KMS-11 (cell line): ENCODE measurements at regions not wholly inside any gene's neighbourhood (a gene's known extent, or its start where the extent isn't known, plus 50 kb on each side); places are given as distances from the start of the nearest gene placed in this dataset.

Experiments used
- H2AFZ ChIP-seq: fragments of 200-600 bp; sonication (generic); 2 replicates; pipeline ENCODE4 v1.6.1; 2016; ENCODE audit warnings: antibody characterized with exemption, mixed run types, low read depth
- H3K27ac ChIP-seq: fragments of 200-600 bp; sonication (generic); 2 replicates; pipeline ENCODE4 v1.6.1; 2016; ENCODE audit warnings: mild to moderate bottlenecking, mixed run types
- H3K27me3 ChIP-seq: fragments of 200-600 bp; sonication (generic); 2 replicates; pipeline ENCODE4 v1.6.1; 2017; ENCODE audit warnings: mild to moderate bottlenecking, low read depth, mixed run types, moderate library complexity; ENCODE audit not compliant: insufficient read depth
- H3K36me3 ChIP-seq: fragments of 200-600 bp; sonication (generic); 2 replicates; pipeline ENCODE4 v1.6.1; 2017; ENCODE audit warnings: mild to moderate bottlenecking, mixed run types; ENCODE audit not compliant: insufficient read depth
- H3K4me1 ChIP-seq: fragments of 200-600 bp; sonication (generic); 2 replicates; pipeline ENCODE4 v1.6.1; 2016; ENCODE audit warnings: mild to moderate bottlenecking, low read depth, mixed run types; ENCODE audit not compliant: poor library complexity, severe bottlenecking
- H3K4me2 ChIP-seq: fragments of 200-600 bp; sonication (generic); 2 replicates; pipeline ENCODE4 v1.7.0; 2016; ENCODE audit warnings: mild to moderate bottlenecking, mixed run types
- H3K4me3 ChIP-seq: fragments of 200-600 bp; sonication (generic); IDR thresholded peaks from 2 replicates; pipeline ENCODE4 v1.6.1; 2017; ENCODE audit warnings: low read depth, low read length, mixed read lengths; ENCODE audit not compliant: insufficient read depth
- H3K79me2 ChIP-seq: fragments of 200-600 bp; sonication (generic); 2 replicates; pipeline ENCODE4 v1.6.1; 2016; ENCODE audit warnings: low read depth, mixed run types; ENCODE audit not compliant: insufficient read depth
- H3K9ac ChIP-seq: fragments of 200-600 bp; sonication (generic); 2 replicates; pipeline ENCODE4 v1.6.1; 2016; ENCODE audit warnings: mild to moderate bottlenecking, mixed run types
- H4K20me1 ChIP-seq: fragments of 200-600 bp; sonication (generic); 2 replicates; pipeline ENCODE4 v1.6.1; 2016; ENCODE audit warnings: mild to moderate bottlenecking, mixed run types; ENCODE audit not compliant: insufficient read depth
- TF ChIP-seq, protein P1 (sequence below): fragments of 200-600 bp; sonication (generic); conservative IDR thresholded peaks from 2 replicates; pipeline ENCODE4 v1.6.1; 2017; ENCODE audit warnings: low read depth, mild to moderate bottlenecking, antibody characterized with exemption, low read length, moderate library complexity, mixed read lengths

DNA sequence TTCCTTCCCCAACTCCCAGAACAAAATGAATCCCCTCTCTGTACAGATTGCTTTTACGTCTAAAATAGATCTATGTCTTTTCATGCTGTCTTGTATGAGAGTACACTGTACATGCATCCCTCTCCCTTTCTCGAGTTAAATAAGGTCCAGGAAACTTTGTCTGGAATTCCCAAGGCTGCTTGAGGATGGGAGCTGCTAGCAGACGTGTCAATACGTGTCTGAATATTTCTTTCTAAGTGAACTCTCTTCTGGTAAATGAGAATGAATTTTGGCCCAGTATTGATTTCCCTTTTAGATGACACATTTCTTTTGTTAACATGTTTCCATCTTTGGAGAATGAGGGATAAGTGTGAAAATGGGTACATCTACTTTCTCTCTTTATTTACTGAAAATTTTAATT is 59.6 kb upstream of the GAS1 start:
- H3K27ac ChIP-seq, result no peak overlapping the region
- TF ChIP-seq, protein P1, sequence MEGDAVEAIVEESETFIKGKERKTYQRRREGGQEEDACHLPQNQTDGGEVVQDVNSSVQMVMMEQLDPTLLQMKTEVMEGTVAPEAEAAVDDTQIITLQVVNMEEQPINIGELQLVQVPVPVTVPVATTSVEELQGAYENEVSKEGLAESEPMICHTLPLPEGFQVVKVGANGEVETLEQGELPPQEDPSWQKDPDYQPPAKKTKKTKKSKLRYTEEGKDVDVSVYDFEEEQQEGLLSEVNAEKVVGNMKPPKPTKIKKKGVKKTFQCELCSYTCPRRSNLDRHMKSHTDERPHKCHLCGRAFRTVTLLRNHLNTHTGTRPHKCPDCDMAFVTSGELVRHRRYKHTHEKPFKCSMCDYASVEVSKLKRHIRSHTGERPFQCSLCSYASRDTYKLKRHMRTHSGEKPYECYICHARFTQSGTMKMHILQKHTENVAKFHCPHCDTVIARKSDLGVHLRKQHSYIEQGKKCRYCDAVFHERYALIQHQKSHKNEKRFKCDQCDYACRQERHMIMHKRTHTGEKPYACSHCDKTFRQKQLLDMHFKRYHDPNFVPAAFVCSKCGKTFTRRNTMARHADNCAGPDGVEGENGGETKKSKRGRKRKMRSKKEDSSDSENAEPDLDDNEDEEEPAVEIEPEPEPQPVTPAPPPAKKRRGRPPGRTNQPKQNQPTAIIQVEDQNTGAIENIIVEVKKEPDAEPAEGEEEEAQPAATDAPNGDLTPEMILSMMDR, result no peak
- H3K27me3 ChIP-seq, result no peaks in the 10 kb centered on the region
- no peaks in the 10 kb centered on the region for H4K20me1 ChIP-seq
- no peak overlapping the region for H2AFZ ChIP-seq
- no peak overlapping the region for H3K4me2 ChIP-seq
- H3K4me3 ChIP-seq, result no peak overlapping the region
- H3K36me3 ChIP-seq, result no peaks in the 10 kb centered on the region
- H3K79me2 ChIP-seq, result no peaks in the 10 kb centered on the region
- no peak overlapping the region for H3K9ac ChIP-seq
- H3K4me1 ChIP-seq, result no peaks in the 10 kb centered on the region

DNA sequence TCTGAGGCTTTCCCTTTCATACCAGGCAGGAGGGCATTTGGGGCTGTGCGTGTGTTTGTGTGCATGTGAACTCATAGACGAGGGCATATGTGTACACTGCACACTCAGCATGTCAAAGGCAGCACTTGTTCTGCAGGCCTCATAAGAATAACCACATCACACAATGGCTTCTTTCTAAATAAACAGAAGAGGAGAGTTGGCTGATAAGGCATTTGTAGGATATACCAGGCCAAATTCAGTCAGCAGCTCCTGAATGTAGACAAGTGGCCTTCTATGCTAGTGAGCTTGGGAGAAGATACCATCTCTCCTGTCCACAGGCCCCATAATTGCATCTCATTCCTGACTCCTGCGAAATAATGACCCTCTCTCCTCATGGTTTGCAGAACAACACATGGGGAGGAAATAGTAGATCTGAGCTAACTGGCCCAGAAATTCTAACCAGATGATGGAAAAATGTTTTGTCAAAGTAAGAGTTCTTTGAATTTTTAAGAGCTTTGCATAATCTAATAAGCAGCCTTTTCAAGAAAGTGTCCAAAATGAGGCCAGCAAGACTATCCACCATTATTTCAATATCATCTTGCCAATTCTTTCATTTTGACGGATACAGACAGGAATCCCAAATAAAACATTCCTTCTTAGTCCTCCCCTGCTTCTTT is 60.5 kb upstream of the GAS1 start:
- Histone ChIP-seq H3K36me3 (no peaks in the 10 kb centered on the region), H3K27ac (no peak overlapping the region), H3K27me3 (no peaks in the 10 kb centered on the region), H3K79me2 (no peaks in the 10 kb centered on the region), H3K4me3 (no peak overlapping the region), H4K20me1 (no peaks in the 10 kb centered on the region), H2AFZ (no peak overlapping the region), H3K9ac (no peak overlapping the region), H3K4me2 (no peak overlapping the region), H3K4me1 (no peaks in the 10 kb centered on the region)
- TF ChIP-seq, protein P1, result no peak

DNA sequence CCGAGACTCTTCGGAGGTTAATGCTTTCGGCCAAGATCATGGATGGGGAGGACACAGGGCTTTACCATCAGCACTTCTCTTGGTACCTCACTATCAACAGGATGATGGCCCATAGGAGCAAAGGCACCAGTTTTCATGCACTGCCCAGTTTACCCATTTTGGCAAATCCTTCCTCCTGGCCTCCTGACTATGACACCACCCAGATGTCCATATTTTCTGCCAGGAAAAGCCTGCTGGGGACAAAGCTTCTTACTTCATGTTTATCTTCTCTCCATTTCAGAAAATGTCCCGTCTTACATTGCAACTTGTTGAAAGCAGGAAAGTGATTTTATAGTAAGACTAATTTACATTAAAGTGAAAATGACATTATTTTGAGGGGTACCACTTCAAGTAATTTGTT is 61.4 kb upstream of the GAS1 start:
- Histone ChIP-seq H4K20me1 (no peaks in the 10 kb centered on the region), H3K27me3 (no peaks in the 10 kb centered on the region), H2AFZ (no peak overlapping the region), H3K4me1 (no peaks in the 10 kb centered on the region), H3K36me3 (no peaks in the 10 kb centered on the region), H3K27ac (no peak overlapping the region), H3K9ac (no peak overlapping the region), H3K4me2 (no peak overlapping the region), H3K79me2 (no peaks in the 10 kb centered on the region), H3K4me3 (no peak overlapping the region)
- TF ChIP-seq, protein P1, result no peak

DNA sequence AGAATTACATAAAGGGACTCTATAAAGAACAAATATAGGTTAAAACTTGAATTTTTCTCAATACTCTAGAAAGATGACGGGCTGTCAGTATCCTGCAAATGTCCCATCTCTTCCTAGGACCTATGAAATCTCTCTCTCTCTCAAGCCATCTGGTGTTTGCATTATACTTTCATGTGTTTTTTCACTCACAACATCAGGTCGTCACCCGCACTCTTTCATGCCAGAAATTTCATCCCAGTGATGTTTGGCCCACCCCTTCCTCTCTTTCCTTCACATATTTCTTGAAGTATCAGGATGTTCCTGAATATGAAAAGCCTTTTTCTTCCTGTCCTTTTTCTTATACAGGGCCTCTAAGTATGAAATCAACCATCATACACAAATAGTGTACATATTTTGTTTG is 63.3 kb upstream of the GAS1 start:
- H3K4me2 ChIP-seq, result no peak overlapping the region

More for the DNA sequence above, 63.3 kb upstream of the GAS1 start:
- Histone ChIP-seq H4K20me1 (no peaks in the 10 kb centered on the region), H3K4me1 (no peaks in the 10 kb centered on the region), H3K27ac (no peak overlapping the region), H3K36me3 (no peaks in the 10 kb centered on the region), H3K9ac (no peak overlapping the region), H3K27me3 (no peaks in the 10 kb centered on the region), H3K79me2 (no peaks in the 10 kb centered on the region), H2AFZ (no peak overlapping the region), H3K4me3 (no peak overlapping the region)
- TF ChIP-seq, protein P1, result no peak
